SK-N-DZ (cell line): ENCODE measurements at regions not wholly inside any gene's neighbourhood (a gene's known extent, or its start where the extent isn't known, plus 50 kb on each side); places are given as distances from the start of the nearest gene placed in this dataset.
A peak's percentile ranks its signal among the peaks of the same experiment; 100 is the strongest.
"Not testable (repeated sequence)": the region's sequence is repeated elsewhere in the genome, so short reads cannot be mapped to it uniquely, and the experiment has no call there.

Experiments
- DNase-seq: peaks from one replicate; pipeline ENCODE4 v3.0.0-alpha.2; 2015; ENCODE audit warnings: low spot score

DNA sequence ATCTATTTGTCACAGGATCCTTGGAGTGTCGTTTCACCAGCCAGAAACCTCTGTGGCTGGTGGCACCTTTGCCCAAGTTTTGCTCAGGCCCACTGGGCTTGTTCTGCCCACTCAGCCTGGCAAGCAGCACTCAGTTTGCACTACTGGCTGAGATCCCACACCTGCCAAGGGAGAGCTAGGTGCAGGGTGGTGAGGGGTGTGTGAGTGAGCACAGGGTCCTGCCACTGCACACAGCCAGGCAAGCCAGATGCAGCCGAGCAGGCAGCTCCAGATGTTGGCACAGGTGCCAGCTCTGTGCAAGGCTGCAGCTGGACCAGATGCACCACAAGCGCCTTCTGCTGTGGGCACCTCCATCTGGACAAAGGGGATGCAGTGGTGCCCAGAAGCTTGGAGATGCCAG lies 281.7 kb upstream of the UBE2E3 start:
- no peak for DNase-seq

- DNase-seq: no peak
These were observed 284.6 kb upstream of the UBE2E3 start for GRCh38 chr2:180695586-180696401.

DNA sequence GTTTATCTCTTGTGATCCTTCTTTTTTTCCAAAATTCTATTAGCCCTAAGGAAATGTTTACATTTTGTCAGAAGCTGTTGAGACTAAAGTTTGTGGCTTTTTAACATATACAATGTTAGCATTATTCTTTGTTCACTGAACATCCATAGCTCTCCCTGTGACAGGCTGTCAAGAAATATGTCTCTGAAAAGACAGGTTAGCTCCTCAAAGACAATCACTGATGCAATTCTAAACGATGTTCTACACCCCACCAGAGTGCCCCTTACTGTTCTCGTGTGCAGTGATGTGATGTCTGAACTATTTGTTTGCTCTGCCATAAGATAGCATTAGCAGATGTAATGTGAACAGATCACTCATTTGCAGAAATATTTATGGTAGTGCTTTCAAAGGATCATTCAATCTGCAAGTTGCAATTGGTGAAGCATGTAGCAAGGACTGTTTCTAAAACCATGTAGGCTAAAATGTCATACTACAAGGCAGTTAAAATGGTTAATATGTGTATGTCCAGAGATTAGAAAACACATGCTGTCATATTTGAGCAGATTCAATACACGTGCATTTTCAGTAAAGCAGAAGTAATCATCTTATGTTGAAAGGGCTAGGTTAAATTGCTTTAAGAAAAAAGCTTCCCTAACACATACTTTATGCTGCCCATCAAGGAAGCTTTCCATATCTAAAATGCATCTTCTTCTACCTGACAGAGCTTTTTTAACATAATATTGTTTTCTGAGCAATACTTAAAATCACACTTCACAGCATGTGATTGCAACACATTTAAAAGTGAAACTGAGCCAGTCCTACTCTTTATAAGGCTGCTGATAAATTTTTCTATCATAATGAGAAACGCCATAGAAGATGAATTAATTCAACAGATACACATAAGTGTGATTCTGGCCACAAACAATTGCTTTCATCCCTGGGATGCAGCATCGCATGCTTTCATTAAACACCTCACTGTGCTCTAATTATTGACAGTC lies 285.7 kb upstream of the UBE2E3 start:
- DNase-seq: peak; percentile 43

DNA sequence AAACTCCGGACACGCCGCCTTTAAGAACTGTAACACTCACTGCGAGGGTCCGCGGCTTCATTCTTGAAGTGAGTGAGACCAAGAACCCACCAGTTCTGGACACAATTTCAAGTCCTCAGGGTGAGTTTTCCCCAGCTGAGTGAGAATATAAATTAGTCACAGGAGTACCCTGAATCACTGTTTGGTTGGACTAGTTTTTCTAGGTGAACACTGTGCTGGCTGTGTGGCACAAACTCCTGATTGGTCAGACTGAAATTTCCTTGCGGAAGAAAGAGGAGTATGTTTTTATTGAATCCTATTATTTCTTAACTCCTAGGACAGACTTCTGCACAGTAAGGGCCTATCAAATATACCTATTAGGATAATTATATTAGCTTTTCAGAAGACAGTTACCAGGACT lies 288.1 kb upstream of the UBE2E3 start:
- DNase-seq: no peak

GRCh38 chr2:180691855-180692223 lies 288.6 kb upstream of the UBE2E3 start:
- not testable (repeated sequence) for DNase-seq

DNA sequence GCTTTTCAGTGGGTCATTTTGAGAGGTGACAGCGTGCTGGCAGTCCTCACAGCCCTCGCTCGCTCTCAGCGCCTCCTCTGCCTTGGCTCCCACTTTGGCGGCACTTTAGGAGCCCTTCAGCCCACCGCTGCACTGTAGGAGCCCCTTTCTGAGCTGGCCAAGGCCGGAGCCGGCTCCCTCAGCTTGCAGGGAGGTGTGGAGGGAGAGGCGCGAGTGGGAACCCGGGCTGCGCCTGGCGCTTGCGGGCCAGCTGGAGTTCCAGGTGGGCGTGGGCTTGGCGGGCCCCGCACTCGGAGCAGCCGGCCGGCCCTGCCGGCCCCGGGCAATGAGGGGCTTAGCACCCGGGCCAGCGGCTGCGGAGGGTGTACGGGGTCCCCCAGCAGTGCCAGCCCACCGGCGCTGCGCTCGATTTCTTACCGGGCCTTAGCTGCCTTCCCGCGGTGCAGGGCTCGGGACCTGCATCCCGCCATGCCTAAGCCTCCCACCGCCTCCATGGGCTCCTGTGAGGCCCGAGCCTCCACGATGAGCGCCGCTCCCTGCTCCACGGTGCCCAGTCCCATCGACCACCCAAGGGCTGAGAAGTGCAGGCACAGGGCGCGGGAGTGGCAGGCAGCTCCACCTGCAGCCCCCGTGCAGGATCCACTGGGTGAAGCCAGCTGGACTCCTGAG lies 289.1 kb upstream of the UBE2E3 start:
- not testable (repeated sequence) for DNase-seq

GRCh38 chr2:180690611-180691010 lies 289.8 kb upstream of the UBE2E3 start:
- no peak for DNase-seq

DNA sequence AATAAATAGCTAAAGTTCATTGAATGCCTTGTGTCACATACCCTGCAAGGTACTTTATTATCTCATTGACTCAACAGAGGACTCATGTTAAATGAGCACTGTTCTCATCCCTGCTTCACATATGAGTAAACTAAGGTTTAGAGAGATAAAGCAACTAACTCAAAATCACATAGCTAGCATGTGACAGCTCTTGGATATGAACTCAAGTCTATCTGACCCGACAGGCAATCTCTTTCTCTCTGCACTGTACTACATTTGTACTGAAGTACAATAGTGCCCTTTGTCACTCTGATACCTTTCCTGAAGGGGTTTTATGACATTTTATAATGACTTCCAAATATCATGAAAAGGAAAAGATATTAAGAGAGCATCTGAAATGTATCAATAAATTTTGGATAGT lies 297.5 kb upstream of the UBE2E3 start:
- no peak for DNase-seq

GRCh38 chr2:180679693-180680092 lies 300.7 kb upstream of the UBE2E3 start:
- no peak for DNase-seq

DNA sequence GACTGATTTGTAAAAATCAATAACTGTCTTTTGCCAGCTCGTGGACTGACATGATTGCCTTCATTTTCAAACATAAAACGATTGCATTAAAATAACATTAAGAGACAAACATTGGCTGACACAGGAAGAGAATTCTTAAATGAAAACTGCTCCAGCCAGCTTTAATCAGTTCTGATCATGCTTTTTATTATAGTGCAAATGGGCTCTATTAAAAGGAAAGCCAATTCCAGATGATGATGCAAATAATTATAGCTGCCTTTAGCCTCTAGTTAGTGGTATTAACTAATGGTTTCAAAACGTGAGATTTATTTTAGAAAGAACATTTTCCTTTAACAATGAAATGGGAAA lies 301.8 kb upstream of the UBE2E3 start:
- no peak for DNase-seq

GRCh38 chr2:180677930-180678624 lies 302.3 kb upstream of the UBE2E3 start:
- DNase-seq: no peak

DNA sequence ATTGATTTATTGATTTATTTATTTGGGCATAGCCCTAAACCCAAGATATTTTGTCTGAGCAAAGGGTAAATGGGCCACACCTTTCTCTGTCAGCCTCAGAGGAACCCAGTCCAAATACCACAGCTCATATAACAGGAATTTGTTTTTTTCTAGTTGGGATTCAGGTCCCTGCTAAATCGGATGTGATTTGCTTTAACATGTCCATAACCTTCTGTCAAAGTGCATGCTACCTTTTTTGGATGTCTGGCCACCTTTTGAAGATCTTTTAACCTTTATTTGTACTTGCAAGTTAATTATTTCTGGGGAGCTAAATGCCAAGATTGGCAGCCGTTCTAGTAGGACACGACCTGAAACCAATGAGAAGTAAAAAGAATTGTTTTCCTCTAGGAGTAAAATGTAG lies 303.2 kb upstream of the UBE2E3 start:
- DNase-seq: no peak

DNA sequence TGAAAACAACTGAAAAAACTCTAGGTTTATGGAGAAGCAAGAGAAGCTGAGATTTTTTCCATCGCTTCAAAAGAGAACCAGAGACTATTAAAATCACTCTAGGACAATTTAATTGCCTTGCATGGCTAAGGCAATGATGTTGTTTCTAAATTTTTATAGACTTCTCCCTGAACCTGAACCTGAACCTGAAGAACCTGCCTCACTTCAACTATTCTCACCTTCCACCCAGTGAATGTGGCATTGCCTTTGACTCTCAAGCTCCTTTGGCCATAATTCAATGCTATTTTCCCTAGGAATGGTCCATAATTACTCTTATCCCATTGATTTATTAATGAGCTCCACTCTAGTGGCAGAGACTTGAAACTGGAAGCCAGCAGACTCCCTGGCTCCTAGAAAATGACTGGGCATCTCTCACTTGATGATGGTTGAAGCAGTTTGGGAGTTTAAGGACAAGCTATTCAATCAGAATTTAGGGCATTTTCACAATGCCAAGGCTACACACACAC lies 303.8 kb upstream of the UBE2E3 start:
- no peak for DNase-seq

GRCh38 chr2:180675170-180675569 lies 305.2 kb upstream of the UBE2E3 start:
- DNase-seq: no peak

- no peak for DNase-seq
These were observed 308.0 kb upstream of the UBE2E3 start for GRCh38 chr2:180672377-180672776.

DNA sequence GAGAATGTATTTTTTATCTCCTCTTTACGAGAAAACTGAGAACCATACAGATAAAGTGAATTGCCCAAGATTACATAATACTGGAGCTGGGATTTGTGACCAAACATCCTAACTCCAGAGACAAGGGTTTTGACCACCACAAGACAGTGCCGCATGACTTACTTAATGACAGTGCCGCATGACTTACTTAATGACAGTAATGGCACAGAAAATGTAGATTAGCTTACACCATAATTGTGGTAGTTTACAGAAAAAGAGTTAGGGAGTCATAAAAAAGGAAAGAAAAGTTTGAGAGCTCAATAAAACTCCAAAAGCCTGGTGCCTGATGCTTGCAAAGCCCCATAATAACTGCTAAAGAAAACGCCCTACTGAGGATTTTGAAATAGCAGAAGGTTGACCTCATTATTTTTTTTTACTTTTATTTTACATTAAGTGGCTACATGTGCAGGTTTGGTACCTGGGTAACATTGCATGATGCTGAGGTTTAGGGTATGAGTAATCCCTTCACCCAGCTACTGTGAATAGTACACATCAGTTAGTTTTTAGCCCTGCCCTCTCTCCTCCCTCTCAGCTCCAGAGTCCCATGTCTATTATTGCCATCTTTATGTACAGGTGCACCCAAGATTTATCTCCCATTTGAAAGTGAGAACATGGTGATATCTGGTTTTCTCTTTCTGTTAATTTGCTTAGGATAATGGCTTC lies 310.0 kb upstream of the UBE2E3 start:
- no peak for DNase-seq

DNA sequence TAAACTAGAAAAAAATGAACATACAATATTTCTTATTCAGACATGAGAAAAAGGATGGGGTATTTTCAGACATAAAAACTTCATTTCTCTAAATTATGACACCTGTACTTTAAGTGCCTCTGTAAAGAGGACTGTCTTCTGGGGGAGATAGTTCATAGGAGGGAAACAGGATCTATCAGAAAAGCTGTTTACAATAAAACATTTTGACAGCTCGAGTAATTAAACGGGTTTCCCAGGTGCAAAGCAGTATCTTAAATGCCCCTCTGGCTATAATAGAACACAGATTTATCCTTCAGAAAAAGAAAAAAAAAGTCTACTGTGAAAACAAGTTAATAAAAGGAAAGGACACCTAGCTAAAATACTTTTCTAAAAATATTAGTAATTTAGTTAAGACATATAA lies 311.4 kb upstream of the UBE2E3 start:
- DNase-seq: no peak

GRCh38 chr2:180664507-180664906 lies 315.9 kb upstream of the UBE2E3 start:
- DNase-seq: no peak

GRCh38 chr2:180662941-180663471 lies 317.4 kb upstream of the UBE2E3 start:
- no peak for DNase-seq

GRCh38 chr2:180662521-180662920 lies 317.9 kb upstream of the UBE2E3 start:
- no peak for DNase-seq

- no peak for DNase-seq
These were observed 318.7 kb upstream of the UBE2E3 start for GRCh38 chr2:180661686-180662030.
